GM12874 (cell line): ENCODE measurements at regions not wholly inside any gene's neighbourhood (a gene's known extent, or its start where the extent isn't known, plus 50 kb on each side); places are given as distances from the start of the nearest gene placed in this dataset.

Experiments
- CTCF ChIP-seq: IDR thresholded peaks from 2 replicates; pipeline ENCODE4 v1.5.1; 2011; ENCODE audit warnings: low read depth, mild to moderate bottlenecking, control low read depth, low read length, moderate library complexity; ENCODE audit not compliant: insufficient read depth

- TF ChIP-seq CTCF = no peak
These were observed 197.5 kb upstream of the COL3A1 start for GRCh38 chr2:188776634-188777033.

- no peak for TF ChIP-seq CTCF
These were observed 189.9 kb upstream of the COL3A1 start for GRCh38 chr2:188784269-188784762.

- TF ChIP-seq CTCF = no peak
These were observed 189.1 kb upstream of the COL3A1 start for GRCh38 chr2:188785061-188785460.

GRCh38 chr2:188785490-188785889, 188.7 kb upstream of the COL3A1 start:
- TF ChIP-seq CTCF = no peak

GRCh38 chr2:188786368-188786841, 187.8 kb upstream of the COL3A1 start:
- TF ChIP-seq CTCF = no peak

GRCh38 chr2:188787021-188787657, 187.0 kb upstream of the COL3A1 start:
- no peak for TF ChIP-seq CTCF

- TF ChIP-seq CTCF = no peak
These were observed 186.4 kb upstream of the COL3A1 start for GRCh38 chr2:188787658-188788240.
